A673 (cell line): ENCODE measurements at regions not wholly inside any gene's neighbourhood (a gene's known extent, or its start where the extent isn't known, plus 50 kb on each side); places are given as distances from the start of the nearest gene placed in this dataset.

Experiments used
- BruUV-seq: library from RNA; stranded (reverse); fragments of 400-500 nt; replicated peaks from 2 replicates; lab custom pipeline; 2021; lab: Mats Ljungman, UMichigan
- CTCF ChIA-PET: fragments of 300-600 bp; sonication (Branson Sonifier 250); formaldehyde crosslinking; loops from one replicate; lab custom pipeline; 2022; ENCODE audit warnings: antibody characterized with exemption; lab: Charles Lee
- POLR2A ChIA-PET: fragments of 300-600 bp; sonication (Branson Sonifier 250); formaldehyde crosslinking; loops from one replicate; lab custom pipeline; 2022; ENCODE audit warnings: antibody characterized with exemption; ENCODE audit not compliant: low non-redundant PET; lab: Charles Lee
- DNase-seq: peaks from one replicate; pipeline ENCODE4 v3.0.0-alpha.2; 2015; ENCODE audit warnings: low spot score
- H3K27ac ChIP-seq: fragments of 200-600 bp; sonication (generic); 2 replicates; pipeline ENCODE4 v1.5.1; 2016; ENCODE audit warnings: mixed run types, low read depth, mild to moderate bottlenecking, mixed read lengths, antibody characterized with exemption, low read length; ENCODE audit not compliant: poor library complexity, severe bottlenecking
- H3K27me3 ChIP-seq: fragments of 200-600 bp; sonication (generic); replicated peaks from 2 replicates; pipeline ENCODE4 v1.6.1; 2017; ENCODE audit warnings: mixed run types, low read depth, mild to moderate bottlenecking, mixed read lengths, antibody characterized with exemption, low read length; ENCODE audit not compliant: insufficient read depth, poor library complexity
- H3K36me3 ChIP-seq: fragments of 200-600 bp; sonication (generic); 2 replicates; pipeline ENCODE4 v1.6.1; 2016; ENCODE audit warnings: mixed run types, mild to moderate bottlenecking, mixed read lengths, antibody characterized with exemption, low read length; ENCODE audit not compliant: insufficient read depth, poor library complexity, severe bottlenecking
- H3K4me1 ChIP-seq: fragments of 200-600 bp; sonication (generic); 2 replicates; pipeline ENCODE4 v1.6.1; 2017; ENCODE audit warnings: mixed run types, mild to moderate bottlenecking, mixed read lengths, antibody characterized with exemption, low read length; ENCODE audit not compliant: insufficient read depth, poor library complexity, severe bottlenecking
- H3K4me3 ChIP-seq: fragments of 200-600 bp; sonication (generic); 2 replicates; pipeline ENCODE4 v1.5.1; 2016; ENCODE audit warnings: low read depth, mixed run types, mild to moderate bottlenecking, mixed read lengths, low read length; ENCODE audit not compliant: poor library complexity, severe bottlenecking
- H3K9me3 ChIP-seq: fragments of 200-600 bp; sonication (generic); 2 replicates; pipeline ENCODE4 v1.6.1; 2016; ENCODE audit warnings: mixed run types, low read depth, mild to moderate bottlenecking, mixed read lengths, antibody characterized with exemption, low read length; ENCODE audit not compliant: poor library complexity, severe bottlenecking
- EZH2 ChIP-seq: fragments of 200-600 bp; sonication (generic); IDR thresholded peaks from 2 replicates; pipeline ENCODE4 v1.6.1; 2017; ENCODE audit warnings: borderline replicate concordance, low read depth, mild to moderate bottlenecking, mixed read lengths, antibody characterized with exemption, low read length; ENCODE audit not compliant: poor library complexity, severe bottlenecking
- intact Hi-C: fragments of 100-400 bp; cut with micrococcal nuclease; formaldehyde crosslinking; loops from one replicate; pipeline ENCODE4 v1.10.0; 2022; ENCODE audit not compliant: unreplicated experiment
- TF ChIP-seq, protein P1 (sequence below): fragments of 300-800, 200-600 bp; sonication (generic); conservative IDR thresholded peaks from 2 replicates; pipeline ENCODE4 v1.5.1; 2017; ENCODE audit warnings: low read depth, mild to moderate bottlenecking, antibody characterized with exemption, low read length, moderate library complexity, mixed read lengths

DNA sequence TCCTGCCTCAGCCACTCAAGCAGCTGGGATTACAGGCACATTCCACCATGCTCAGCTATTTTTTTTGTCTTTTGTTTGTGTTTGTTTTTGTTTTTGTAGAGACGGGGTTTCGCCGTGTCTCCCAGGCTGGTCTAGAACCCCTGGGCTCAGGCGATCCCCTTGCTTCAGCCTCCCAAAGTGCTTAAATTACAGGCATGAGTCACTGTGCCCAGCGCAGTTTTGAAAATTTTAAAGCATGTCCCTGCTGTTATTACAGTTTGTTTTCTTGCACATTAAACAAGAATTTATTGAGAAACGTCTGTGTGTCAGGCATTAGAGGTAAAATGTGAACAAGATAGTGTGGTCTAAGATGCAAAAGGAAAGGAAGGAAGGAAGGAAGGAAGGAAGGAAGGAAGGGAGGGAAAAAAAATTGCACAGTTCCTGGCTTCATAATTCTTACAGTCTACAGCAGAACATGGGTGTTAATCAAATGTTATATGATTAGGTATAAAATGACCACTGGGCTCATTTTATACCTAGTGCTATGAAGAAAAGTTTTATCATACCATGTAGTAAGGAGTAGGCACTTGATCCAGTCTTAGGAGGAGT lies 205.4 kb downstream of the SNX18 start:
- DNase-seq: peak; percentile 97
- Histone ChIP-seq H3K36me3 (no peaks in the 10 kb centered on the region), H3K27me3 (no peaks in the 10 kb centered on the region), H3K9me3 (no peaks in the 10 kb centered on the region), H3K4me1 (peaks cover 80% of the 10 kb centered on the region), H3K4me3 (no peak overlapping the region), H3K27ac (peak overlapping the region; percentile 99)
- TF ChIP-seq, protein P1, sequence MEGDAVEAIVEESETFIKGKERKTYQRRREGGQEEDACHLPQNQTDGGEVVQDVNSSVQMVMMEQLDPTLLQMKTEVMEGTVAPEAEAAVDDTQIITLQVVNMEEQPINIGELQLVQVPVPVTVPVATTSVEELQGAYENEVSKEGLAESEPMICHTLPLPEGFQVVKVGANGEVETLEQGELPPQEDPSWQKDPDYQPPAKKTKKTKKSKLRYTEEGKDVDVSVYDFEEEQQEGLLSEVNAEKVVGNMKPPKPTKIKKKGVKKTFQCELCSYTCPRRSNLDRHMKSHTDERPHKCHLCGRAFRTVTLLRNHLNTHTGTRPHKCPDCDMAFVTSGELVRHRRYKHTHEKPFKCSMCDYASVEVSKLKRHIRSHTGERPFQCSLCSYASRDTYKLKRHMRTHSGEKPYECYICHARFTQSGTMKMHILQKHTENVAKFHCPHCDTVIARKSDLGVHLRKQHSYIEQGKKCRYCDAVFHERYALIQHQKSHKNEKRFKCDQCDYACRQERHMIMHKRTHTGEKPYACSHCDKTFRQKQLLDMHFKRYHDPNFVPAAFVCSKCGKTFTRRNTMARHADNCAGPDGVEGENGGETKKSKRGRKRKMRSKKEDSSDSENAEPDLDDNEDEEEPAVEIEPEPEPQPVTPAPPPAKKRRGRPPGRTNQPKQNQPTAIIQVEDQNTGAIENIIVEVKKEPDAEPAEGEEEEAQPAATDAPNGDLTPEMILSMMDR: no peak
- no peak for TF ChIP-seq EZH2
- CTCF ChIA-PET: interaction anchor here (0.6 to 1.2 kb wide), 4 partner anchors 122 to 479 kb away, joined by 4 to 14 read pairs (median 5); no protein-coding TSS in a partner anchor
- intact Hi-C loops: loop anchor here (1.0 to 10.0 kb wide), 6 partner anchors 68 to 478 kb away; partner anchors contain the start of genes GPX8 and SNX18
- POLR2A ChIA-PET: interaction anchor here (0.6 to 1.2 kb wide), 2 partner anchors 206 to 828 kb away, joined by 5 to 7 read pairs; no protein-coding TSS in a partner anchor
- BruUV-seq: no TSS peak

GRCh38 chr5:54721951-54722654 lies 204.5 kb downstream of the SNX18 start:
- CTCF ChIA-PET: interaction anchor here (0.6 to 1.1 kb wide), 3 partner anchors 145 to 478 kb away, joined by 3 to 14 read pairs (median 4); no protein-coding TSS in a partner anchor
- peak overlapping the region; percentile 99 for H3K27ac ChIP-seq
- no peak overlapping the region for H3K4me3 ChIP-seq
- H3K36me3 ChIP-seq: no peaks in the 10 kb centered on the region
- BruUV-seq: TSS peak; percentile 72
- intact Hi-C loops: loop anchor here (1.0 to 10.0 kb wide), 4 partner anchors 205 to 477 kb away; partner anchors contain the start of genes GPX8 and SNX18
- POLR2A ChIA-PET: interaction anchor here (0.6 to 1.2 kb wide), 2 partner anchors 205 to 829 kb away, joined by 5 to 7 read pairs; no protein-coding TSS in a partner anchor
- H3K9me3 ChIP-seq: peaks cover under 1% of the 10 kb centered on the region
- peaks cover 74% of the 10 kb centered on the region for H3K4me1 ChIP-seq
- DNase-seq: peak; percentile 96
- TF ChIP-seq, protein P1: no peak
- TF ChIP-seq EZH2: no peak
- no peaks in the 10 kb centered on the region for H3K27me3 ChIP-seq

DNA sequence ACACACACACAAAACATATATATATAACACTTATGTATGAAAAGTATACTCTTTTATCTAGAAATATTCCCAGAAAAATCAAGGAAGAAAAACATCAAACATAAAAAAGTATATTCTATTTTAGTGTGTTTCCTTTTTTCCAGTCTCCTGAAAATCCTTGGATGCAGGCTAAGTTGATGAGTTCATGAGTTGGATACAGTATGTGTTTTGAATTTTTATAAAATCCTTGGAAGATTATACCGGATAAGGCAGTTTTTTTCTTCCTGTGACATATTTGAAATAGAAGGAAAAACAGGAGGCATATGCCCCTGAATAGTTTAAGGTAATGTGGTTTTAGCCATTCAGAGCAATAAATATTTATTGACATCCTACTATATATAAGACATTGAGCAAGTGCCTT lies 203.6 kb downstream of the SNX18 start:
- no TSS peak for BruUV-seq

More for the DNA sequence above, 203.6 kb downstream of the SNX18 start:
- Histone ChIP-seq H3K27me3 (no peaks in the 10 kb centered on the region), H3K9me3 (peaks cover 10% of the 10 kb centered on the region), H3K36me3 (no peaks in the 10 kb centered on the region), H3K4me3 (no peak overlapping the region), H3K4me1 (peaks cover 68% of the 10 kb centered on the region), H3K27ac (peak overlapping the region; percentile 99)
- POLR2A ChIA-PET: no interaction called here
- DNase-seq: no peak
- CTCF ChIA-PET: no interaction called here
- intact Hi-C loops: loop anchor here (5.0 to 10.0 kb wide), 3 partner anchors 279 to 476 kb away; partner anchors contain the start of gene GPX8
- TF ChIP-seq, protein P1: no peak
- TF ChIP-seq EZH2: no peak
